ENCODE measurements at regions not wholly inside any gene's neighbourhood (a gene's known extent, or its start where the extent isn't known, plus 50 kb on each side); places are given as distances from the start of the nearest gene placed in this dataset.

DNA sequence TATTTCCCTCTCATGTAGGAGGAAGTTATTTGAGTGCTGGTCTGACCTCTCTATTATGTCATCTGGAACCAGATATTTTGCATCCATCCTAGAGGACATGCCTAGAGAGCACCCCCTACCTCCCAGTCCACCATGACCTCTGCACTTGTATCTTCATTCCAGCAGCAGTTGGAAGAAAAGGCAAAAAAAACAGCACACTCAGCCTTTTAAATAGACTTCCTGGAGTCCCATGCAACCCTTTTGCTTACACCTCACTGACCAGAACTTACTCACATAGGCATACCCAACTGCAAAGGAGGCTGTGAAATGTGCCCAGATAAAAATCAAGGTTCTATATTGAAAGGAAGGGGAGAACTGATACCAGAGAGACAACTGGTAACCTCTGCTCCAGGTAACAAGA lies 92.3 kb upstream of the FHIT start:
- no peaks in the 10 kb centered on the region for H3K36me3 ChIP-seq (ENCODE audit: insufficient read depth, insufficient read length, low read length)
- TF ChIP-seq YY1 (IDR thresholded peaks at IDR 0.05; ENCODE audit: insufficient read depth, insufficient read length) (no peak), ZNF274 (IDR thresholded peaks at IDR 0.05; ENCODE audit: low read depth, low read length) (no peak), SUZ12 (IDR thresholded peaks at IDR 0.05; ENCODE audit: extremely low read depth, insufficient read depth, insufficient read length) (no peak)
- H3K4me3 ChIP-seq (ENCODE audit: insufficient read length, low read depth): no peak overlapping the region
- H3K9me3 ChIP-seq (ENCODE audit: insufficient read depth, low read length): peaks cover 3% of the 10 kb centered on the region; the same call in 1 of the 2 replicates
- H3K27me3 ChIP-seq (ENCODE audit: insufficient read depth, insufficient read length): no peaks in the 10 kb centered on the region
- no peaks in the 10 kb centered on the region for H3K4me1 ChIP-seq (ENCODE audit: insufficient read depth, insufficient read length)
- DNase-seq (ENCODE audit: low read depth, low spot score): no peak
- no peak overlapping the region for H3K9ac ChIP-seq (ENCODE audit: insufficient read length, low read depth)

DNA sequence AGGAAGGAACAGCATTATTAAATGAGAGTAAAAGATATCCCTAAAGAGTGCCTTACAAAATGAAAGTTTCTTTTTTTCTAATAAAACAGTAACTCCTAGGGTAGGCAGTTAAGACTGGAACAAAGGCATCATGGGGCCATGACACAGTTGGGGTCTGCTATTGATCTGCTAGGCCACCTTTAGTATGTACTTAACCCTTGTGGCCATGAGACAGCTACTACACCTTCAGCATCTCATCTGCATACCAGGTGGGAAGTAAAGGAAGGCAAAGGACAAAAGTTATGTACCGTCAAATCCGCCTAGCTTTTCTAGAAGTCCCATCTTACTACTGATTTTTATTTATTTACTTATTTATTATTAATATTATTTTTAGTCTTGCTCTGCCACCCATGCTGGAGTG lies 93.8 kb upstream of the FHIT start:
- H3K9me3 ChIP-seq (ENCODE audit: insufficient read depth, low read length): no peaks in the 10 kb centered on the region
- H3K36me3 ChIP-seq (ENCODE audit: insufficient read depth, insufficient read length, low read length): no peaks in the 10 kb centered on the region
- TF ChIP-seq YY1 (IDR thresholded peaks at IDR 0.05; ENCODE audit: insufficient read depth, insufficient read length): no peak
- no peak for TF ChIP-seq SUZ12 (IDR thresholded peaks at IDR 0.05; ENCODE audit: extremely low read depth, insufficient read depth, insufficient read length)
- no peak for TF ChIP-seq ZNF274 (IDR thresholded peaks at IDR 0.05; ENCODE audit: low read depth, low read length)
- H3K27me3 ChIP-seq (ENCODE audit: insufficient read depth, insufficient read length): no peaks in the 10 kb centered on the region
- no peak overlapping the region for H3K9ac ChIP-seq (ENCODE audit: insufficient read length, low read depth)
- DNase-seq (ENCODE audit: low read depth, low spot score): no peak
- H3K4me1 ChIP-seq (ENCODE audit: insufficient read depth, insufficient read length): no peaks in the 10 kb centered on the region
- H3K4me3 ChIP-seq (ENCODE audit: insufficient read length, low read depth): no peak overlapping the region

DNA sequence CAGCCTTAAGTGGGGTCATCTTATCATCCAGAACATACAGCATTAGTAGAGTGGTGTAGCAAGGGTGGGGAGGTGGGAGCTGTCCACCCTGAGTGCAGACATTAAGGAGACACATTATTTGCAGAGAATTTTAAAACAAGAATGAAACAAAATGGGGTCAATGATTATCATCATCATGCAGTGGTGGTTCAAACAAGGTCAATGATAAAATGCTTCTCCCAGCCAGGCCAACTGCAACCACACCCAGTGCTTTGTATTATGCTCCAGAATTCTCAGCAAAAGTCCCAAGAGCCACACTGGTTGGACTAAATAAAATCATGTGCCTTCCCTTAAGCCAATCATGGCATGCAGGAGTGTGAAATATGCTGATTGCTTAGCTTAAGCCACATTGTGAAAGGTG lies 96.7 kb upstream of the FHIT start:
- Histone ChIP-seq H3K9ac (ENCODE audit: insufficient read length, low read depth) (no peak overlapping the region), H3K4me3 (ENCODE audit: insufficient read length, low read depth) (no peak overlapping the region), H3K27me3 (ENCODE audit: insufficient read depth, insufficient read length) (no peaks in the 10 kb centered on the region), H3K36me3 (ENCODE audit: insufficient read depth, insufficient read length, low read length) (no peaks in the 10 kb centered on the region), H3K4me1 (ENCODE audit: insufficient read depth, insufficient read length) (no peaks in the 10 kb centered on the region), H3K9me3 (ENCODE audit: insufficient read depth, low read length) (no peaks in the 10 kb centered on the region)
- TF ChIP-seq YY1 (IDR thresholded peaks at IDR 0.05; ENCODE audit: insufficient read depth, insufficient read length) (no peak), ZNF274 (IDR thresholded peaks at IDR 0.05; ENCODE audit: low read depth, low read length) (no peak), SUZ12 (IDR thresholded peaks at IDR 0.05; ENCODE audit: extremely low read depth, insufficient read depth, insufficient read length) (no peak)
- no peak for DNase-seq (ENCODE audit: low read depth, low spot score)

DNA sequence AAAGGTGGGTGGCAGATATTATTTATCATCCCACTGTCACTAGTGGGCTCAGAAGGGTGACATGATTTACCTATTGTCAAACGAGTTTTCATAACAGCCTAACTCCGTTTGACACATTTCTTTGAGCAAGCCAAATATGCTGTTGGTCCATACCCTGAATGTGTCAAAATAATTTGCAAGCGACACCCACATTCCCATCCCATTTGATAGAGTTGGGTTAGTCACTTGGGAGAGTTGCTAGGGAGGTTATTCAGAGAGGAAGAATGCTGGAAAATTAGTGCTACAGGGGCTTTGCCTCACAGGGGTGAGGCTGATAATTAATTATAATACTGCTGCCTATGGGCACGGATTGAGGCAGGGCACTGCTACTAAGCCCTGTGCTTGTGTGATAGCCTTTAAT lies 98.5 kb upstream of the FHIT start:
- Histone ChIP-seq H3K4me3 (ENCODE audit: insufficient read length, low read depth) (no peak overlapping the region), H3K36me3 (ENCODE audit: insufficient read depth, insufficient read length, low read length) (no peaks in the 10 kb centered on the region), H3K4me1 (ENCODE audit: insufficient read depth, insufficient read length) (no peaks in the 10 kb centered on the region), H3K9ac (ENCODE audit: insufficient read length, low read depth) (no peak overlapping the region), H3K27me3 (ENCODE audit: insufficient read depth, insufficient read length) (no peaks in the 10 kb centered on the region), H3K9me3 (ENCODE audit: insufficient read depth, low read length) (no peaks in the 10 kb centered on the region)
- no peak for DNase-seq (ENCODE audit: low read depth, low spot score)
- no peak for TF ChIP-seq YY1 (IDR thresholded peaks at IDR 0.05; ENCODE audit: insufficient read depth, insufficient read length)

DNA sequence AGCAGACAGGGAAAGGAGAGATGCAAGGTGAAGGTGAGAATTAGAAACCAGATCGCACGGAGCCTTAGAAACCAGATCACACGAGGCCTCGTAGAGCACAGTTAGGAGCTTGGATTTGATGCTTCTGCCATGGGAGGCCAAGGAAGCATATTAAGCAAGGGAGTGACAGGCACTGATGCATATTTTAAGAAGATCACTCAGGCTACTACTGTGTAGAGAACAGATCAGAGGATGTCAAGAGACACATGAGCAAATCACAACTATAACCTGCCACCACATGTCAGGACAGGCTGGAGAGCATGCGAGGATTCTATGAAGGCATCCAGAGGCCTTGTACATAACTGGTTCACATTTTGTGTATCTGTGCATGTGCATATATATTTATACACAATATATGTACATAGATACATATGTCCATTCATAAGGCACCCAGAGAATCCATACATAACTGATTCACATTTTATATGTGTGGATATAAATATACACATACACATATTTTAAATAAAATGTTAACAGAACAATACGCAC lies 99.6 kb upstream of the FHIT start:
- no peak overlapping the region for H3K4me3 ChIP-seq (ENCODE audit: insufficient read length, low read depth)
- no peaks in the 10 kb centered on the region for H3K4me1 ChIP-seq (ENCODE audit: insufficient read depth, insufficient read length)
- H3K36me3 ChIP-seq (ENCODE audit: insufficient read depth, insufficient read length, low read length): no peaks in the 10 kb centered on the region
- no peak for DNase-seq (ENCODE audit: low read depth, low spot score)
- TF ChIP-seq YY1 (IDR thresholded peaks at IDR 0.05; ENCODE audit: insufficient read depth, insufficient read length) (no peak), ZNF274 (IDR thresholded peaks at IDR 0.05; ENCODE audit: low read depth, low read length) (no peak), SUZ12 (IDR thresholded peaks at IDR 0.05; ENCODE audit: extremely low read depth, insufficient read depth, insufficient read length) (no peak)
- no peaks in the 10 kb centered on the region for H3K27me3 ChIP-seq (ENCODE audit: insufficient read depth, insufficient read length)
- H3K9me3 ChIP-seq (ENCODE audit: insufficient read depth, low read length): no peaks in the 10 kb centered on the region
- no peak overlapping the region for H3K9ac ChIP-seq (ENCODE audit: insufficient read length, low read depth)

DNA sequence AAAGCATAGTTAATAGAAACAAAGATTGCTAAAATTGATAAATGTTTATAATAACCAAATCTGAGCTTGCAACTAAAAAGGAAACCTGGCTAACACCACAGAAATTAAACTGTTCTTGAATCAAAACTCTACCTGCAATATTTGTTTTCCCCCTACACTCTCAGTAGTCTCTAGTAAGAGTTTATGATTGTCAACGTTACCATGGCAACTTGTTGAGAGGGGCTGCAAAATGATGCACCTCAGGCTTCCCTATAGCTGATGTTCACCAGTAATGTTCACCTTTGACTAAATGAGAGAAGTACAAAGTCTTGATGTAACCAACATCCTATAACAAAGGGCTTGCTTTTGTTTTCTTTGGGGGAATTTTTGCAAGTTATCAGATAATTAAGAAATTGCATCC lies 101.1 kb upstream of the FHIT start:
- no peak overlapping the region for H3K4me3 ChIP-seq (ENCODE audit: insufficient read length, low read depth)
- DNase-seq (ENCODE audit: low read depth, low spot score): no peak
- TF ChIP-seq YY1 (IDR thresholded peaks at IDR 0.05; ENCODE audit: insufficient read depth, insufficient read length) (no peak), SUZ12 (IDR thresholded peaks at IDR 0.05; ENCODE audit: extremely low read depth, insufficient read depth, insufficient read length) (no peak), ZNF274 (IDR thresholded peaks at IDR 0.05; ENCODE audit: low read depth, low read length) (no peak)
- H3K9ac ChIP-seq (ENCODE audit: insufficient read length, low read depth): no peak overlapping the region
- no peaks in the 10 kb centered on the region for H3K4me1 ChIP-seq (ENCODE audit: insufficient read depth, insufficient read length)
- H3K36me3 ChIP-seq (ENCODE audit: insufficient read depth, insufficient read length, low read length): no peaks in the 10 kb centered on the region
- H3K27me3 ChIP-seq (ENCODE audit: insufficient read depth, insufficient read length): no peaks in the 10 kb centered on the region
- H3K9me3 ChIP-seq (ENCODE audit: insufficient read depth, low read length): no peaks in the 10 kb centered on the region

DNA sequence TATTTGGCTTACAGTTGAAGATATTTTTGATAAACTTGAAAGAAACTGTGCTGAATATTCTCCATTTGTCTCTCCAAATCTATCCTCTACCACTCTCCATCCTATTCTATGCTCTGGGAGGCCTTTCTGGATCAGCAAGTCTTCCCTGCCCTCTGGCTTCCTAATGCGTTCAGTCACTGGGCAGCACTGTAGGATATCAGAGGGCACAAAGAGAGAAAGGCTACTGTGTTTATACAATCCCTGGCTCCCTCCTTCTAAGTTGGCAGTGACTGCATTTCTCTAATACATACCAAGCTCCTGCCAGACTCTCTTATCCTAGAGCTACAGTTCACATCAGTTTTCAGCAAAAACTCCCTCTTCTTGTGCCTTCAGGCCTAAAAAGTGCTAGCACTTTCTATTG lies 102.1 kb upstream of the FHIT start:
- no peaks in the 10 kb centered on the region for H3K27me3 ChIP-seq (ENCODE audit: insufficient read depth, insufficient read length)
- no peak for DNase-seq (ENCODE audit: low read depth, low spot score)
- no peak overlapping the region for H3K9ac ChIP-seq (ENCODE audit: insufficient read length, low read depth)
- no peaks in the 10 kb centered on the region for H3K9me3 ChIP-seq (ENCODE audit: insufficient read depth, low read length)
- no peaks in the 10 kb centered on the region for H3K4me1 ChIP-seq (ENCODE audit: insufficient read depth, insufficient read length)
- no peak overlapping the region for H3K4me3 ChIP-seq (ENCODE audit: insufficient read length, low read depth)
- H3K36me3 ChIP-seq (ENCODE audit: insufficient read depth, insufficient read length, low read length): no peaks in the 10 kb centered on the region
- TF ChIP-seq SUZ12 (IDR thresholded peaks at IDR 0.05; ENCODE audit: extremely low read depth, insufficient read depth, insufficient read length): no peak
- no peak for TF ChIP-seq YY1 (IDR thresholded peaks at IDR 0.05; ENCODE audit: insufficient read depth, insufficient read length)
- no peak for TF ChIP-seq ZNF274 (IDR thresholded peaks at IDR 0.05; ENCODE audit: low read depth, low read length)

DNA sequence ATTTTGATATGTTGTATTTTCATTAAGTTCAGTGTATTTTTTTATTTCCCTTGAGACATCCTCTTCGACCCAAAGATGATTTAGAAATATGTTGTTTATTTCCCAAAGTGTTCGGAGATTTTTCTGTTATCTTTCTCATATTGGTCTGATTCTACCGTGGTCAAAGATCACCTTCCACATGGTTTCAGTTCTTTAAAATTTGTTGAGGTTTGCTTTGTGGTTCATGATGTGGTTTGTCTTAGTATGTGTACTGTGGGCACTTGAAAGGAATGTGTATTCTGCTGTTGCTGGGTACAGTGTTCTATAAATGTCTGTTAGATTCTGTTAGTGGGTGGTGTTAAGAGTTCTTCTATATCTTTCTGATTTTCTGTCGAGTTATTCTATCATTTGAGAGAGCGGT lies 103.4 kb upstream of the FHIT start:
- Histone ChIP-seq H3K36me3 (ENCODE audit: insufficient read depth, insufficient read length, low read length) (no peaks in the 10 kb centered on the region), H3K4me3 (ENCODE audit: insufficient read length, low read depth) (no peak overlapping the region), H3K4me1 (ENCODE audit: insufficient read depth, insufficient read length) (no peaks in the 10 kb centered on the region), H3K27me3 (ENCODE audit: insufficient read depth, insufficient read length) (no peaks in the 10 kb centered on the region), H3K9me3 (ENCODE audit: insufficient read depth, low read length) (no peaks in the 10 kb centered on the region), H3K9ac (ENCODE audit: insufficient read length, low read depth) (no peak overlapping the region)
- TF ChIP-seq YY1 (IDR thresholded peaks at IDR 0.05; ENCODE audit: insufficient read depth, insufficient read length): no peak
- no peak for TF ChIP-seq ZNF274 (IDR thresholded peaks at IDR 0.05; ENCODE audit: low read depth, low read length)
- TF ChIP-seq SUZ12 (IDR thresholded peaks at IDR 0.05; ENCODE audit: extremely low read depth, insufficient read depth, insufficient read length): no peak
- DNase-seq (ENCODE audit: low read depth, low spot score): no peak
